GM12878 (cell line): ENCODE measurements at regions not wholly inside any gene's neighbourhood (a gene's known extent, or its start where the extent isn't known, plus 50 kb on each side); places are given as distances from the start of the nearest gene placed in this dataset.

Source experiments
- ATAC-seq: fragments of 200-7000 bp; cut with Tn5 transposase; 3 replicates; pipeline ENCODE4 v1.9.1; 2020; ENCODE audit warnings: mild to moderate bottlenecking, moderate library complexity
- BruUV-seq: library from RNA; stranded (reverse); fragments of 400-500 nt; replicated peaks from 2 replicates; lab custom pipeline; 2021; lab: Mats Ljungman, UMichigan
- CTCF ChIA-PET: fragments of 300-600 bp; sonication (Branson Sonifier 250); formaldehyde crosslinking; extraction: SDS; loops from one replicate; lab custom pipeline; 2021; ENCODE audit warnings: inconsistent platforms; lab: Yijun Ruan, JAX
- POLR2A ChIA-PET: fragments of 350-600 bp; formaldehyde crosslinking; extraction: SDS; loops from one replicate; lab custom pipeline; 2021; ENCODE audit warnings: inconsistent platforms; lab: Charles Lee
- RAD21 ChIA-PET: fragments of 300-600 bp; sonication (Branson Sonifier 250); formaldehyde crosslinking; loops from one replicate; lab custom pipeline; 2023; ENCODE audit warnings: antibody characterized with exemption; ENCODE audit not compliant: unreplicated experiment; lab: Charles Lee
- SMC1A ChIA-PET: fragments of 300-600 bp; sonication (Branson Sonifier 250); formaldehyde crosslinking; loops from one replicate; lab custom pipeline; 2023; ENCODE audit not compliant: unreplicated experiment, uncharacterized antibody; lab: Charles Lee
- DNase-seq: peaks from one replicate; pipeline ENCODE4 v3.0.0-alpha.2; 2011; ENCODE audit warnings: low read depth, low spot score
- FAIRE-seq: peaks from 3 replicates; lab custom pipeline; 2011; peaks lifted over from hg19 to GRCh38; lab: Jason Lieb, UNC
- H2AFZ ChIP-seq: 2 replicates; pipeline ENCODE4 v1.6.0; 2011; ENCODE audit warnings: low read depth, low read length, control low read depth; ENCODE audit not compliant: control insufficient read depth
- H3K27ac ChIP-seq: 2 replicates; pipeline ENCODE4 v1.5.1; 2011; ENCODE audit warnings: control low read depth; ENCODE audit not compliant: control insufficient read depth, insufficient read depth
- H3K27me3 ChIP-seq, 2 experiments: replicated peaks in 1 of 2; 2 replicates each; pipeline versions ENCODE4 v1.6.0 to v1.6.1; 2011; ENCODE audit warnings: low read length in 1 of 2; ENCODE audit not compliant: control insufficient read depth in 2 of 2, insufficient read depth in 2 of 2
- H3K36me3 ChIP-seq, 2 experiments: 2 replicates each; pipeline ENCODE4 v1.5.1; 2011; ENCODE audit warnings: low read length in 1 of 2; ENCODE audit not compliant: control insufficient read depth in 2 of 2, insufficient read depth in 2 of 2
- H3K4me1 ChIP-seq: 2 replicates; pipeline ENCODE4 v1.6.1; 2011; ENCODE audit warnings: mild to moderate bottlenecking, low read length, moderate library complexity, mixed read lengths; ENCODE audit not compliant: control insufficient read depth, insufficient read depth
- H3K4me2 ChIP-seq: 2 replicates; pipeline ENCODE4 v1.6.0; 2011; ENCODE audit warnings: control low read depth; ENCODE audit not compliant: control insufficient read depth, insufficient read depth
- H3K4me3 ChIP-seq: fragments of 200-600 bp; sonication (generic); 2 replicates; pipeline ENCODE4 v1.5.1; 2016
- H3K79me2 ChIP-seq: 2 replicates; pipeline ENCODE4 v1.6.0; 2011; ENCODE audit warnings: low read length; ENCODE audit not compliant: control insufficient read depth, insufficient read depth
- H3K9ac ChIP-seq: 2 replicates; pipeline ENCODE4 v1.8.0; 2011; ENCODE audit warnings: low read length, control low read depth, mixed read lengths; ENCODE audit not compliant: control insufficient read depth, insufficient read depth
- H3K9me3 ChIP-seq: replicated peaks from 3 replicates; pipeline ENCODE4 v1.5.1; 2011; ENCODE audit warnings: mild to moderate bottlenecking, low read length; ENCODE audit not compliant: control insufficient read depth, insufficient read depth
- H4K20me1 ChIP-seq: 2 replicates; pipeline ENCODE4 v1.6.0; 2011; ENCODE audit not compliant: control insufficient read depth, insufficient read depth
- ESRRA ChIP-seq: IDR thresholded peaks from 2 replicates; pipeline ENCODE4 v1.6.1; 2012; ENCODE audit warnings: mild to moderate bottlenecking, low read length, improper control_type of control experiment
- HDAC6 ChIP-seq: fragments of 200-600 bp; sonication (generic); IDR thresholded peaks from one replicate; pipeline ENCODE4 v1.8.0; 2017; ENCODE audit warnings: antibody characterized with exemption; ENCODE audit not compliant: unreplicated experiment
- JUND ChIP-seq: IDR thresholded peaks from 2 replicates; pipeline ENCODE4 v1.6.1; 2012; ENCODE audit warnings: low read depth, mild to moderate bottlenecking, low read length, improper control_type of control experiment, moderate library complexity
- KAT2A ChIP-seq: conservative IDR thresholded peaks from 2 replicates; pipeline ENCODE4 v1.6.1; 2011; ENCODE audit warnings: low read depth, low read length; ENCODE audit not compliant: control insufficient read depth
- MEF2B ChIP-seq: fragments of 450-650 bp; IDR thresholded peaks from 2 replicates; pipeline ENCODE4 v1.6.1; 2018; ENCODE audit warnings: mild to moderate bottlenecking, moderate library complexity; ENCODE audit not compliant: partially characterized antibody, poor library complexity, severe bottlenecking
- NFIC ChIP-seq: IDR thresholded peaks from 2 replicates; pipeline ENCODE4 v1.6.1; 2012; ENCODE audit warnings: low read depth, mild to moderate bottlenecking, inconsistent platforms, low read length, moderate library complexity
- RB1 ChIP-seq: fragments of 450-650 bp; formaldehyde crosslinking; IDR thresholded peaks from 2 replicates; pipeline ENCODE4 v1.6.1; 2017; ENCODE audit warnings: mild to moderate bottlenecking, borderline replicate concordance
- SIX5 ChIP-seq: IDR thresholded peaks from 2 replicates; pipeline ENCODE4 v1.6.1; 2011; ENCODE audit warnings: mild to moderate bottlenecking, low read depth, low read length, moderate library complexity; ENCODE audit not compliant: severe bottlenecking
- SREBF1 ChIP-seq: IDR thresholded peaks from 2 replicates; pipeline ENCODE4 v1.6.1; 2012; ENCODE audit warnings: mild to moderate bottlenecking, low read length
- TAF1 ChIP-seq: IDR thresholded peaks from 2 replicates; pipeline ENCODE4 v1.6.1; 2011; ENCODE audit warnings: mild to moderate bottlenecking, low read depth, low read length, borderline replicate concordance
- ZNF207 ChIP-seq: fragments of 450-650 bp; IDR thresholded peaks from 2 replicates; pipeline ENCODE4 v1.6.1; 2014; ENCODE audit warnings: antibody characterized with exemption, mild to moderate bottlenecking, borderline replicate concordance
- WGBS: methylation state at CpG from one replicate; pipeline ENCODE4 v1.1.6; 2016; ENCODE audit warnings: low lambda C conversion rate; ENCODE audit not compliant: insufficient replicate concordance, insufficient coverage; ENCODE audit errors: missing lambda C conversion rate; 5-methylcytosine and 5-hydroxymethylcytosine counted together
- in situ Hi-C: fragments of 300-500 bp; cut with MboI; formaldehyde crosslinking; loops from 9 replicates; pipeline ENCODE4 v1.14.3; 2018; ENCODE audit warnings: mixed read lengths
- intact Hi-C: fragments of 100-400 bp; cut with micrococcal nuclease; formaldehyde crosslinking; loops from one replicate; pipeline ENCODE4 v1.14.2; 2022; ENCODE audit not compliant: unreplicated experiment
- TF ChIP-seq, protein P1 (sequence below): fragments of 450-650 bp; IDR thresholded peaks from 2 replicates; pipeline ENCODE4 v1.6.1; 2018; ENCODE audit warnings: borderline replicate concordance, mild to moderate bottlenecking; ENCODE audit not compliant: partially characterized antibody
- TF ChIP-seq, protein P2 (sequence below): fragments of 450-650 bp; IDR thresholded peaks from 2 replicates; pipeline ENCODE4 v1.6.1; 2017; ENCODE audit warnings: mild to moderate bottlenecking, moderate library complexity

DNA sequence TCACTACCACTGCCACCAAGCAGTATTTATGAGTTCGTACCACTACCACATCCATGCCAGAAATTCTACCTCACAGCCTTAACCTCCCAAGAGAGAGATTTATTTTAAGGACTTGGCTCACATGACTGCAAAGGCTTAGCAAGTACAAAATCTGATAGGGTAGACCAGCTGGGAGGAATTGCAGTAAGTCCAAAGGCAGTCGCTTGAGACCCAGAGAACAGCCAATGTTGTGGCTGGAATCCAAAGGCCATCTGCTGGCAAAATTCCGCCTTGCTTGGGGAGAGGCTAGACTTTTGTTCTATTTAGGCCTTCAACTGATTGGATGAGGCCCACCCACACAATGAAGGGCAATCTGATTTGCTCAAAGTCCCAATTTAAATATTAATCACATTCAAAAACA lies 101.4 kb upstream of the STT3B start:
- peaks cover 2% of the 10 kb centered on the region; the same call in 1 of the 3 replicates for H3K9me3 ChIP-seq
- no peaks in the 10 kb centered on the region for H4K20me1 ChIP-seq
- intact Hi-C loops (no loop called here), in situ Hi-C loops (no loop called here)
- no peak overlapping the region for H3K4me2 ChIP-seq
- TF ChIP-seq MEF2B (no peak), SIX5 (no peak), TAF1 (no peak), RB1 (no peak), NFIC (no peak), SREBF1 (no peak), JUND (no peak), ESRRA (no peak), HDAC6 (no peak), ZNF207 (no peak), KAT2A (no peak)
- TF ChIP-seq, protein P1, sequence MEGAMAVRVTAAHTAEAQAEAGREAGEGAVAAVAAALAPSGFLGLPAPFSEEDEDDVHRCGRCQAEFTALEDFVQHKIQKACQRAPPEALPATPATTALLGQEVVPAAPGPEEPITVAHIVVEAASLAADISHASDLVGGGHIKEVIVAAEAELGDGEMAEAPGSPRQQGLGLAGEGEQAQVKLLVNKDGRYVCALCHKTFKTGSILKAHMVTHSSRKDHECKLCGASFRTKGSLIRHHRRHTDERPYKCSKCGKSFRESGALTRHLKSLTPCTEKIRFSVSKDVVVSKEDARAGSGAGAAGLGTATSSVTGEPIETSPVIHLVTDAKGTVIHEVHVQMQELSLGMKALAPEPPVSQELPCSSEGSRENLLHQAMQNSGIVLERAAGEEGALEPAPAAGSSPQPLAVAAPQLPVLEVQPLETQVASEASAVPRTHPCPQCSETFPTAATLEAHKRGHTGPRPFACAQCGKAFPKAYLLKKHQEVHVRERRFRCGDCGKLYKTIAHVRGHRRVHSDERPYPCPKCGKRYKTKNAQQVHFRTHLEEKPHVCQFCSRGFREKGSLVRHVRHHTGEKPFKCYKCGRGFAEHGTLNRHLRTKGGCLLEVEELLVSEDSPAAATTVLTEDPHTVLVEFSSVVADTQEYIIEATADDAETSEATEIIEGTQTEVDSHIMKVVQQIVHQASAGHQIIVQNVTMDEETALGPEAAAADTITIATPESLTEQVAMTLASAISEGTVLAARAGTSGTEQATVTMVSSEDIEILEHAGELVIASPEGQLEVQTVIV, result no peak
- TF ChIP-seq, protein P2, sequence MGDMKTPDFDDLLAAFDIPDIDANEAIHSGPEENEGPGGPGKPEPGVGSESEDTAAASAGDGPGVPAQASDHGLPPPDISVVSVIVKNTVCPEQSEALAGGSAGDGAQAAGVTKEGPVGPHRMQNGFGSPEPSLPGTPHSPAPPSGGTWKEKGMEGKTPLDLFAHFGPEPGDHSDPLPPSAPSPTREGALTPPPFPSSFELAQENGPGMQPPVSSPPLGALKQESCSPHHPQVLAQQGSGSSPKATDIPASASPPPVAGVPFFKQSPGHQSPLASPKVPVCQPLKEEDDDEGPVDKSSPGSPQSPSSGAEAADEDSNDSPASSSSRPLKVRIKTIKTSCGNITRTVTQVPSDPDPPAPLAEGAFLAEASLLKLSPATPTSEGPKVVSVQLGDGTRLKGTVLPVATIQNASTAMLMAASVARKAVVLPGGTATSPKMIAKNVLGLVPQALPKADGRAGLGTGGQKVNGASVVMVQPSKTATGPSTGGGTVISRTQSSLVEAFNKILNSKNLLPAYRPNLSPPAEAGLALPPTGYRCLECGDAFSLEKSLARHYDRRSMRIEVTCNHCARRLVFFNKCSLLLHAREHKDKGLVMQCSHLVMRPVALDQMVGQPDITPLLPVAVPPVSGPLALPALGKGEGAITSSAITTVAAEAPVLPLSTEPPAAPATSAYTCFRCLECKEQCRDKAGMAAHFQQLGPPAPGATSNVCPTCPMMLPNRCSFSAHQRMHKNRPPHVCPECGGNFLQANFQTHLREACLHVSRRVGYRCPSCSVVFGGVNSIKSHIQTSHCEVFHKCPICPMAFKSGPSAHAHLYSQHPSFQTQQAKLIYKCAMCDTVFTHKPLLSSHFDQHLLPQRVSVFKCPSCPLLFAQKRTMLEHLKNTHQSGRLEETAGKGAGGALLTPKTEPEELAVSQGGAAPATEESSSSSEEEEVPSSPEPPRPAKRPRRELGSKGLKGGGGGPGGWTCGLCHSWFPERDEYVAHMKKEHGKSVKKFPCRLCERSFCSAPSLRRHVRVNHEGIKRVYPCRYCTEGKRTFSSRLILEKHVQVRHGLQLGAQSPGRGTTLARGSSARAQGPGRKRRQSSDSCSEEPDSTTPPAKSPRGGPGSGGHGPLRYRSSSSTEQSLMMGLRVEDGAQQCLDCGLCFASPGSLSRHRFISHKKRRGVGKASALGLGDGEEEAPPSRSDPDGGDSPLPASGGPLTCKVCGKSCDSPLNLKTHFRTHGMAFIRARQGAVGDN, result no peak
- DNase-seq, result no peak
- CTCF ChIA-PET, result interaction anchor here (1.0 kb wide), 1 partner anchor 17 kb away, joined by 3 read pairs; no protein-coding TSS in a partner anchor
- BruUV-seq, result no TSS peak
- H3K27me3 ChIP-seq, result no peaks in the 10 kb centered on the region
- RAD21 ChIA-PET, result no interaction called here
- WGBS, result 62% methylated on average over 3 of the region's 3 CpGs
- no peak for ATAC-seq
- H3K4me3 ChIP-seq, result no peak overlapping the region
- no peak overlapping the region for H3K9ac ChIP-seq
- H2AFZ ChIP-seq, result no peak overlapping the region
- H3K36me3 ChIP-seq, result no peaks in the 10 kb centered on the region
- peaks cover 8% of the 10 kb centered on the region for H3K4me1 ChIP-seq
- POLR2A ChIA-PET, result no interaction called here
- FAIRE-seq, result no peak
- H3K79me2 ChIP-seq, result no peaks in the 10 kb centered on the region
- H3K27ac ChIP-seq, result no peak overlapping the region
- SMC1A ChIA-PET, result interaction anchor here (1.0 to 1.7 kb wide), 3 partner anchors 10 to 40 kb away, joined by 3 to 7 read pairs (median 5); no protein-coding TSS in a partner anchor
